Activated CD4-positive, alpha-beta T cell treated with anti-CD3 and anti-CD28 coated beads, Interleukin-2, Interleukin-6, amounts not matched to agents 100 ng/mL and 50 ng/mL, durations not matched to agents 16 hours and 8 hours (primary cell): ENCODE measurements at regions not wholly inside any gene's neighbourhood (a gene's known extent, or its start where the extent isn't known, plus 50 kb on each side); places are given as distances from the start of the nearest gene placed in this dataset.

Source experiments
- DNase-seq: peaks from one replicate; pipeline ENCODE4 v3.0.0-alpha.2; 2020

GRCh38 chr1:204736836-204737235 lies 51.3 kb upstream of the LRRN2 start:
- DNase-seq = no peak

DNA sequence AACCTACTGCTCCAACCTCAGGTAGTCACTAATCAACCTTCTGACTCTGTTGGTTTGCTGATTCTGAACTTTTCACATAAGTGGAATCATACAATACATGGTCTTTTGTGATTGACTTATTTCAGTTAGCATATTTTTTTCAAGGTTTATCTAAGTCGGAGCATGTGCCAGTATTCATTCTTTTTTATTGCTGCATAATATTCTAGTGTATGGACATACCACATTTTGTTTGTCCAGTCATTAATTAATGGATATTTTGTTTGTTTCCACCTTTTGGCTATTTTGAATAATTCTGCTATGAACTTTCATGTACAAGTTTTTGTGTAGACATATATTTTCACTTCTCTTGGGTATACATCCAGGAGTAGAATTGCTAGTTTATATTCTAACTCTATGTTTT lies 53.0 kb upstream of the LRRN2 start:
- no peak for DNase-seq

GRCh38 chr1:204740354-204740753 lies 54.8 kb upstream of the LRRN2 start:
- no peak for DNase-seq

- DNase-seq = no peak
Measured at GRCh38 chr1:204741440-204741839, 55.9 kb upstream of the LRRN2 start.

DNA sequence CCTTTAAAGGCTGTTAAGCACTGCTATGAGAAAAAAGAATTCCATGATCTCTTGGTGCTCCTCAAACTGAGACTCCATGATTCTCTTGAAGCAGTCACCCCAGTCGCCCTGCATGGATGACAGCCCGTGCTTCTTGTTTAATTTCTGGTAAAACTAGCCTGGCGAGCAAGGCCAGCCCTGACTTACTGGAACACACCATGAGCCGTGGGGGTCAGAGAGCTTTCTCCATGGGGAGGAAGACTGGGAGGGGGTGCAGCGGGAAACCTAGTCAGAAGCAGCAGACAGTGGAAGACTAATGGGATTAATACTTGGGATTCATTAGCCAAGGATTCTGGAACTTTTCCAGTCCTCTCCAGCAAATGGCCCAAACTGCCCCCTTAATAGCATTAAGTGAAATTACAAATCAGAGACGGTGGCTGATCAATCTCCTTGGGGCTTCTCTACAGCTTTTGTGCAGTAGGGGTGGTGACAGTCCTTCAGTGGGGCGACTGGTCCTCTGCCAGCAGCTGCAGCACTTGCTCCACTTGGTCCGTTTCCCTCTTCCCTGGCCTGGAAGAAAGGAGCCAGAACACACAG lies 57.2 kb upstream of the LRRN2 start:
- no peak for DNase-seq

DNA sequence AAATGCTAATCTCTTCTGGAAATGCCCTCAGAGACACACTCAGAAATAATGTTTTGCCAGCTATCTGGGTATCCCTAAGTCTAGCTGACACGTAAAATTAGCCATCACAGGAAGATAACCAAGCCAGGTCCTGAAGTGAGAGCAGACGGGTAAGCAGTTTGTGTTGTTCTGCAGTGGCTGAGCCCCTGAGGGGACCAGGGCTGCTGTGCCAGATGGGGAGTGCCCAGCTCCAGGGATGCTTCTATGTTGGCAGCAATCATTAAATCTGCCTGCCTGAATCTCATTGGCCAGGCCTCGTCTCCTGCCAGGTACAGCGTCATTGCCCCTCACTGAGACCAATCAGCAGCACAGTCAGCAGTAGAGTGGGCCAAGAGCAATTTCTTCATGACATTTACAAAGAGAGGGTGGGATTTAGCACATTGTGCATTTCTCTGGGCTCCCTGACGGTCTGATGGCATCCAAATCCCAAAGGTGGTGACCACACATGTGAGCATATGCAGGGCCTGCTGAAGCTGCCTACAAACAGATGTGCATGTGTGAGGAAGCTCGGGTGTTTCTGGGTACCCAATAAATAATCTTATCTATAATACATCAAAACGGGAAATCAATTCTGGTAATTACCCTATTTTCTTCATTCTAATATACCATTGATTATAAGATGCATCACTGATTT lies 58.7 kb upstream of the LRRN2 start:
- DNase-seq = no peak

GRCh38 chr1:204746838-204747442 lies 61.4 kb upstream of the LRRN2 start:
- peak; percentile 57 for DNase-seq

GRCh38 chr1:204751480-204751879 lies 65.9 kb upstream of the LRRN2 start:
- DNase-seq = no peak

- no peak for DNase-seq
Measured at GRCh38 chr1:204751883-204752687, 66.5 kb upstream of the LRRN2 start.

DNA sequence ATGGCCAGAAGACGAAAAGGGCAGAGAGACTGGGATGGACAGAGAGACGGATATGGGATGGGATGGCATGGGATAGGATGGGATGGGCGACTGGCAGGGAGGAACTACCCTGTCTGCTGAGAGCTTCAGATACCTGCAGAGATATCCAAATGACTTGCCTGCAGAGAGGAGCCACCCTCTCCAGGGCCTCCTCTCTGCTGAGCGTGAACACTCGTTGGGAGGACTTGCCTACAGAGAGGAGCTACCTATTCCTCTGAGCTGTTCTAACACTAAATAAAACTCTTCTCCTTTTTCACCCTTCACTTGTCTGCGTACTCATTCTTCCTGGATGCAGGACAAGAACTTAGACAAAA lies 67.1 kb upstream of the LRRN2 start:
- DNase-seq = no peak

- DNase-seq = no peak
Measured at GRCh38 chr1:204754821-204755220, 69.3 kb upstream of the LRRN2 start.

- no peak for DNase-seq
Measured at GRCh38 chr1:204756349-204756748, 70.8 kb upstream of the LRRN2 start.

DNA sequence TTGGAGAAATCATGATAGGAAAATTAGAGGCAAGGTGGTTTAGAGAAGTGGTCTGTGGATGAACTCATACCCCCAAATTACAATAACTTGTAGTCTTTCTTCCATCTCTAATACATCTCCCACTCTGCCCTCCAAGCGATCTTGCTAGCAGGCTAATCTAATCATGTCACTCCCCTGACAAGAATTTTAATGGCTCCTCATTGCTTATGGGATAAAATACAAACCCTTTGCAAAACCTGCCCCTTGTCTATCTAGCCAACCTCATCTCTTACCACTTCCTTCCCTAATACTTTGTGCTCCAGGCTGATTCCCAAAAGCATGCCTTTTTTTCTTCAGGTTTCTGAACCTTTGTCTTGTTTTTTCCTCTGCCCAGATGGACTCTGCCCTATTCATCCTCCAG lies 71.3 kb upstream of the LRRN2 start:
- DNase-seq = no peak

DNA sequence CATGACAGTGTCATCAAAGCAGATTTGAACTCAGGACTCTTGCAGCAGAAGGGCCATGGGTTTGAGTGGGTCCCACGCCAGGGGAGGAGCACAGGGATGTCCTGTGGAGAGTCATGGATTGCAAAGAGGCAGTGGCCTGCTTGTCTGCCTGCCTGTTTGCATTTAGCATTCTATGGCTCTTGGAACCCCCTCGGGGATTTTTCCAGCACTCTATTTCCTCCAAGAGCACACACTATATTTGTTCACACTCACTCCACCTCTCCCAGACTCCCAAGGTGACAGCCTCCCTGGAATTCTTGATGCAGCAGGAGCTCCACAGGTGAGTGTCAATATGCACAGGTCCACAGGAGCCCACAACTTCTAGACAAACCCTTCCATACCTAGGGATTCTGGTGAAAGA lies 73.1 kb upstream of the LRRN2 start:
- no peak for DNase-seq

DNA sequence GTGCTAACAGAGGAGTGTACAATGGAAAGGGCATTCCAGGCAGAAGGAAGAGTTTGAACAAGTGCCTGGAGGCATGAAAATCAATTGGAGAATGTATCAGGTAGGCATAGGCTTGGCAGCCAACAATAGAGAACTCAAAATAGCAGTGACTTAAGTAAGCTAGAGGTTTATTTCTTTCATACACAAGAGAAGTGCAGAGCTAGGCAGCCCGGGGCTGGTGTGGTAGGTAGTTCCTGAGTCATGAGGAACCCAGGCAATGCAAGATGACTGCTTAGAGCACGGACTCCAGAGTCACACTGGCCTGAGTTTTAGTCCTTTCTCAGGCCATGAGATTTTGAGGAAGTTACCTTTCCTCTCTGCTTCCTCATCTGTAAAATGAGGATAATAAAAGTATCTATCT lies 74.8 kb upstream of the LRRN2 start:
- DNase-seq = no peak

DNA sequence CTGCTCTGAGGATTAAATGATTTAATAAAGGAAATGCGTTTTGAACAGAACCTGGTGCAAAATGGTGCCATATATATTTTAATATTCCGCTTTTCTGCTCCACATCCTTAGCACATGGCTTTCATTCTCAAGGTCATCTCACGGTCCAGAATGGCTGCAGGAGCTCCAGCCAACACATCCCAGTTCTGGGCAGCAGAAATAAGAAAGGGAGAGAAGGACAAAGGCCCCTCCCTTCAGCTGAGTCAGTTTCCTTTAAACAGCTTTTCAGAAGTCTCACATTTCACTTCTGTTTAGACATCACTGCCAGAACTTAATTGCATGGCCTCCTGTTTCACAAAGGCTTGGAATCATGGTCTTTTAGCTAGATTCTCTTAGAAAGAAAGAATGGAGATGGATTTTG lies 75.2 kb upstream of the LRRN2 start:
- DNase-seq = no peak

GRCh38 chr1:204763773-204764427 lies 78.4 kb upstream of the LRRN2 start:
- peak; percentile 72 for DNase-seq

- DNase-seq = no peak
Measured at GRCh38 chr1:204769997-204770396, 84.5 kb upstream of the LRRN2 start.

GRCh38 chr1:204771358-204771757 lies 85.8 kb upstream of the LRRN2 start:
- no peak for DNase-seq

DNA sequence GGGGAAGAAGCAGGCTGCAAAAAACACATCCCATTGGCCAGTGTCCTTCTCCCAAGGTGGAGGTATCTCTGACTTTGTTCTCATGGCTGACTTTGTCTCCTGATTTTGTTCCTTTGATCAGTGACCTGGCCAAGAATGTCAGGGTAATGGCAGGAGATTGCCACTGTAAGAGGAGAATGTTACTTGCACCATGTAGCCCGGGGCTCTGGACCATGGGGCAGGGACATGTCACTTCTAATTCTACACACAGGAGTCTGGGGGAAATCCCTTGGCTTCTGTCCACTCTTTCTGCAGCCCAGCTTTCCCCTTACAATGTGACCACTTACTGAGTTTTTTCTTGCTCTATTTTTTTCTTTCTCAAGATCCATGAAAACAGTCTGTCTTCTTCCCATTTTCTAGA lies 87.7 kb upstream of the LRRN2 start:
- no peak for DNase-seq

GRCh38 chr1:204775546-204775945 lies 90.0 kb upstream of the LRRN2 start:
- DNase-seq = no peak

DNA sequence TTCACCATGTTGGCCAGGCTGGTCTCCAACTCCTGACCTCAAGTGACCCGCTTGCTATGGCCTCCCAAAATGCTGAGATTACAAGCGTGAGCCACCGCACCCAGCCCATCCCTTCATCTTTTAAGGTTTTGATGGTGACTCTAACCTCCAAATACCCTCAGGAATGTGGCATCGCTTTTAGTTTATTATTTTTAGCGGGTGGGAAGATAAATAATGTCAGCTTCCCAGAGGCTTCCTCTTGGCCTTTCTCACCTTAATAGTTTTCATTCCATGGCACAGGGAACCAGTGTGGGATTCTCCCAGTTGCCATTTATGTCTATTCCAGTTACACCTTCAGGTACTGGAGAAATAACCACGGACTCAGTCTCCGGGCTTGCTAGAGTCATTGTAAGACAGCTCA lies 92.1 kb upstream of the LRRN2 start:
- DNase-seq = no peak

- no peak for DNase-seq
Measured at GRCh38 chr1:204780630-204781029, 90.0 kb upstream of the NFASC start.
